GM21526 (cell line): ENCODE measurements at regions not wholly inside any gene's neighbourhood (a gene's known extent, or its start where the extent isn't known, plus 50 kb on each side); places are given as distances from the start of the nearest gene placed in this dataset.
A peak's percentile ranks its signal among the peaks of the same experiment; 100 is the strongest.
"Not testable (repeated sequence)": the region's sequence is repeated elsewhere in the genome, so short reads cannot be mapped to it uniquely, and the experiment has no call there.

Experiments used
- ATAC-seq: cut with Tn5 transposase; IDR thresholded peaks from one replicate; pipeline ENCODE4 v1.9.1; 2021; ENCODE audit warnings: moderate library complexity; ENCODE audit not compliant: unreplicated experiment, low FRiP score

GRCh38 chr2:183438541-183438940 lies 314.3 kb downstream of the NUP35 start:
- no peak for ATAC-seq

- no peak for ATAC-seq
Measured at GRCh38 chr2:183455056-183455455, 330.8 kb downstream of the NUP35 start.

GRCh38 chr2:183456177-183456576 lies 331.9 kb downstream of the NUP35 start:
- ATAC-seq, result no peak

- ATAC-seq, result no peak
Measured at GRCh38 chr2:183458460-183458859, 334.2 kb downstream of the NUP35 start.

- no peak for ATAC-seq
Measured at GRCh38 chr2:183459466-183459865, 335.2 kb downstream of the NUP35 start.

GRCh38 chr2:183463821-183464220 lies 339.6 kb downstream of the NUP35 start:
- no peak for ATAC-seq

- no peak for ATAC-seq
Measured at GRCh38 chr2:183465048-183465447, 340.8 kb downstream of the NUP35 start.

GRCh38 chr2:183474912-183475695 lies 350.9 kb downstream of the NUP35 start:
- no peak for ATAC-seq

GRCh38 chr2:183476490-183476889 lies 352.2 kb downstream of the NUP35 start:
- ATAC-seq, result no peak

GRCh38 chr2:183477296-183477695 lies 353.1 kb downstream of the NUP35 start:
- ATAC-seq, result no peak

GRCh38 chr2:183478941-183479595 lies 354.8 kb downstream of the NUP35 start:
- ATAC-seq, result not testable (repeated sequence)

- no peak for ATAC-seq
Measured at GRCh38 chr2:183487326-183487725, 363.1 kb downstream of the NUP35 start.

GRCh38 chr2:183488421-183488820 lies 364.2 kb downstream of the NUP35 start:
- no peak for ATAC-seq

GRCh38 chr2:183490489-183490888 lies 366.2 kb downstream of the NUP35 start:
- no peak for ATAC-seq

GRCh38 chr2:183490914-183491313 lies 366.7 kb downstream of the NUP35 start:
- ATAC-seq, result no peak

- no peak for ATAC-seq
Measured at GRCh38 chr2:183493040-183493439, 368.8 kb downstream of the NUP35 start.

- ATAC-seq, result no peak
Measured at GRCh38 chr2:183495079-183495478, 370.8 kb downstream of the NUP35 start.

- ATAC-seq, result peak; percentile 97
Measured at GRCh38 chr2:183495589-183496267, 371.5 kb downstream of the NUP35 start.

GRCh38 chr2:183497861-183498260 lies 373.6 kb downstream of the NUP35 start:
- ATAC-seq, result no peak

GRCh38 chr2:183505911-183506310 lies 381.7 kb downstream of the NUP35 start:
- peak; percentile 79 for ATAC-seq

- ATAC-seq, result no peak
Measured at GRCh38 chr2:183511154-183511553, 386.9 kb downstream of the NUP35 start.
